ENCODE measurements at regions not wholly inside any gene's neighbourhood (a gene's known extent, or its start where the extent isn't known, plus 50 kb on each side); places are given as distances from the start of the nearest gene placed in this dataset.

GRCh38 chr6:26220145-26220970, 133.1 kb downstream of the HFE start:
- H3K4me2 ChIP-seq (ENCODE audit: insufficient read depth, insufficient read length, low read length), result no peak overlapping the region
- H2BK5ac ChIP-seq (ENCODE audit: insufficient read length, low read length), result no peak overlapping the region
- no peak overlapping the region for H3K9ac ChIP-seq (ENCODE audit: extremely low read depth, insufficient read length, low read length)
- H3T11ph ChIP-seq (ENCODE audit: low read length), result no peak overlapping the region
- Mint-ChIP-seq H3K4me1 (peaks cover 21 to 45% of the 10 kb centered on the region in 2 experiments), H3K27me3 (ENCODE audit: low read depth) (no peaks in the 10 kb centered on the region; the same call in 1 of the 2 replicates), H3K36me3 (ENCODE audit: insufficient read depth in 1 of 3, low read depth in 3 of 3) (no peaks in the 10 kb centered on the region), H3K4me3 (peak overlapping the region in 1 of 2 experiments; percentile 73; a peak in 3 of 5 replicates), H3K9me3 (no peaks in the 10 kb centered on the region), H3K27ac (peak overlapping the region; percentile 85 to 95 (median 85); a peak in 6 of 7 replicates)
- H3K9me3 ChIP-seq (ENCODE audit: control insufficient read depth, low read depth, low read length), result no peaks in the 10 kb centered on the region
- no peak overlapping the region for H3K18ac ChIP-seq (ENCODE audit: insufficient read length, low read depth, low read length)
- H3K4me1 ChIP-seq (ENCODE audit: insufficient read depth, low read length), result no peaks in the 10 kb centered on the region; the same call in 1 of the 2 replicates
- H3K27ac ChIP-seq (ENCODE audit: insufficient read length, low read depth, low read length), result peak overlapping the region; percentile 0
- H3K4ac ChIP-seq (ENCODE audit: low read depth, low read length), result no peak overlapping the region
- no peak overlapping the region for H4K91ac ChIP-seq (ENCODE audit: insufficient read length, low read depth, low read length)
- no peak overlapping the region for H2BK15ac ChIP-seq (ENCODE audit: low read depth, low read length)
- H3K27me3 ChIP-seq (ENCODE audit: insufficient read depth, low read length), result no peaks in the 10 kb centered on the region
- H2BK120ac ChIP-seq (ENCODE audit: low read depth, low read length, poor library complexity, severe bottlenecking), result no peak overlapping the region
- no peak overlapping the region for H3K14ac ChIP-seq (ENCODE audit: insufficient read depth, low read length)
- H3K79me2 ChIP-seq (ENCODE audit: insufficient read depth, low read length), result no peaks in the 10 kb centered on the region
- WGBS (ENCODE audit: extremely low coverage, insufficient read length, low lambda C conversion rate), result no CpG with 5 or more reads among the region's 5 CpGs
- no peak overlapping the region for H3K23ac ChIP-seq (ENCODE audit: insufficient read length, low read depth, low read length)
- H3K79me1 ChIP-seq (ENCODE audit: insufficient read depth, low read depth, low read length, poor library complexity, severe bottlenecking), result no peaks in the 10 kb centered on the region
- no peak overlapping the region for H4K5ac ChIP-seq (ENCODE audit: insufficient read length, low read depth, low read length)
- no peak overlapping the region for H2BK12ac ChIP-seq (ENCODE audit: insufficient read length, low read depth, low read length)
- H4K20me1 ChIP-seq (ENCODE audit: control insufficient read depth, insufficient read depth, insufficient read length), result peaks cover 2% of the 10 kb centered on the region
- H3K23me2 ChIP-seq (ENCODE audit: insufficient read length, low read depth, low read length, poor library complexity, severe bottlenecking), result peaks cover 15% of the 10 kb centered on the region
- no peak overlapping the region for H2AK5ac ChIP-seq (ENCODE audit: insufficient read length, low read length)
- H4K8ac ChIP-seq (replicated peaks; ENCODE audit: insufficient read length, low read depth, low read length), result no peak overlapping the region
- no peak for TF ChIP-seq CTCF (conservative IDR thresholded peaks at IDR 0.05)
- no peak overlapping the region for H3K56ac ChIP-seq (ENCODE audit: insufficient read length, low read depth, low read length)
- DNase-seq, result no peak
- no peak overlapping the region for H2AFZ ChIP-seq (ENCODE audit: low read length)
- H2BK20ac ChIP-seq (ENCODE audit: low read depth, low read length, poor library complexity, severe bottlenecking), result no peak overlapping the region

Measured in H9 (cell line).